ENCODE measurements at regions not wholly inside any gene's neighbourhood (a gene's known extent, or its start where the extent isn't known, plus 50 kb on each side); places are given as distances from the start of the nearest gene placed in this dataset.

- no peak overlapping the region for H3K27ac ChIP-seq
- no peak overlapping the region for H2AFZ ChIP-seq
- H3K36me3 ChIP-seq (ENCODE audit: low read depth), result no peaks in the 10 kb centered on the region
- TF ChIP-seq EZH2phosphoT487 (IDR thresholded peaks at IDR 0.05; ENCODE audit: insufficient read depth, low read depth), result no peak
- TF ChIP-seq EZH2 (IDR thresholded peaks at IDR 0.05; ENCODE audit: insufficient read depth, poor library complexity, severe bottlenecking), result no peak
- DNase-seq, result no peak
- no peaks in the 10 kb centered on the region for H3K79me2 ChIP-seq (ENCODE audit: insufficient read depth)
- no peak overlapping the region for H3K4me2 ChIP-seq (ENCODE audit: unreplicated experiment)
- no peaks in the 10 kb centered on the region for H3K27me3 ChIP-seq (replicated peaks; ENCODE audit: insufficient read depth)
- no peaks in the 10 kb centered on the region for H3K9me3 ChIP-seq (ENCODE audit: low read depth)
- no peaks in the 10 kb centered on the region for H3K4me1 ChIP-seq (ENCODE audit: insufficient read depth)
- H3K9ac ChIP-seq, result no peak overlapping the region
- H3K9me2 ChIP-seq (ENCODE audit: insufficient read depth), result no peaks in the 10 kb centered on the region
- no peaks in the 10 kb centered on the region for H4K20me1 ChIP-seq (ENCODE audit: insufficient read depth)
- in situ Hi-C loops (cut with MboI), result no loop called here
- H3K4me3 ChIP-seq, result no peak overlapping the region
- WGBS, 2 experiments (ENCODE audit: low coverage in 1 of 2, low lambda C conversion rate in 2 of 2, missing lambda C conversion rate in 2 of 2), result 32 to 36% methylated on average over 5 of the region's 5 CpGs
- no peaks in the 10 kb centered on the region for H3F3A ChIP-seq (ENCODE audit: insufficient read depth)
Observed at GRCh38 chr7:18189500-18190126, 162.0 kb upstream of the PRPS1L1 start.

DNA sequence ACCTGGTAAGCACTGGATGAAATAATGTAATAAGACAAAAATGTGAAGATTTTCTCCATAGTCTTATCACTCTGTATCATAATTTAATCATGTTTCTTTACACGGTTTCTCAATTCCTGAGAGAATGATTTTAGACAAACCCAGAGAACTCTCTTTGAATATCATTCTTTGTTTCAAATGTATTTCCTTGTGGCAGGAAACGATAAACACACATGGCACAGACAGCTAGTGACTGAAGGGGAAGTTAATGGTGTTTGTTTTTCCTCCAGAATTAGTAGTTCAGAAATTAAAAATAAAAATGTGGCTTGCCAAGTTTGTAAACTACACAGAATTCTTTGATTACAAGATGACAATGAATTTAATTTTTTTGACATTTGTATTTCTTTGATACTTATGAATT, 163.7 kb upstream of the PRPS1L1 start:
- H3K4me2 ChIP-seq (ENCODE audit: unreplicated experiment), result no peak overlapping the region
- WGBS, 2 experiments (ENCODE audit: low coverage in 1 of 2, low lambda C conversion rate in 2 of 2, missing lambda C conversion rate in 2 of 2), result 21 to 32% methylated on average over 2 of the region's 2 CpGs
- no peaks in the 10 kb centered on the region for H4K20me1 ChIP-seq (ENCODE audit: insufficient read depth)
- H2AFZ ChIP-seq, result no peak overlapping the region
- no peaks in the 10 kb centered on the region; the same call in 1 of the 2 replicates for H3K9me2 ChIP-seq (ENCODE audit: insufficient read depth)
- no peaks in the 10 kb centered on the region for H3K9me3 ChIP-seq (ENCODE audit: low read depth)
- no peaks in the 10 kb centered on the region for H3K36me3 ChIP-seq (ENCODE audit: low read depth)
- H3K4me1 ChIP-seq (ENCODE audit: insufficient read depth), result no peaks in the 10 kb centered on the region
- no peak overlapping the region for H3K27ac ChIP-seq
- TF ChIP-seq EZH2 (IDR thresholded peaks at IDR 0.05; ENCODE audit: insufficient read depth, poor library complexity, severe bottlenecking) (no peak), EZH2phosphoT487 (IDR thresholded peaks at IDR 0.05; ENCODE audit: insufficient read depth, low read depth) (no peak)
- in situ Hi-C loops (cut with MboI), result no loop called here
- DNase-seq, result no peak
- H3F3A ChIP-seq (ENCODE audit: insufficient read depth), result no peaks in the 10 kb centered on the region
- H3K9ac ChIP-seq, result no peak overlapping the region
- no peak overlapping the region for H3K4me3 ChIP-seq
- no peaks in the 10 kb centered on the region for H3K79me2 ChIP-seq (ENCODE audit: insufficient read depth)
- no peaks in the 10 kb centered on the region for H3K27me3 ChIP-seq (replicated peaks; ENCODE audit: insufficient read depth)

GRCh38 chr7:18191862-18192625, 164.4 kb upstream of the PRPS1L1 start:
- H3K27ac ChIP-seq, result no peak overlapping the region
- H3K4me1 ChIP-seq (ENCODE audit: insufficient read depth), result no peaks in the 10 kb centered on the region
- no peaks in the 10 kb centered on the region for H3K27me3 ChIP-seq (replicated peaks; ENCODE audit: insufficient read depth)
- H3K4me2 ChIP-seq (ENCODE audit: unreplicated experiment), result no peak overlapping the region
- no peak overlapping the region for H2AFZ ChIP-seq
- H3K79me2 ChIP-seq (ENCODE audit: insufficient read depth), result no peaks in the 10 kb centered on the region
- H3K36me3 ChIP-seq (ENCODE audit: low read depth), result no peaks in the 10 kb centered on the region
- 74 to 75% methylated on average over 8 of the region's 8 CpGs for WGBS, 2 experiments (ENCODE audit: low coverage in 1 of 2, low lambda C conversion rate in 2 of 2, missing lambda C conversion rate in 2 of 2)
- no peaks in the 10 kb centered on the region; the same call in 1 of the 2 replicates for H3K9me2 ChIP-seq (ENCODE audit: insufficient read depth)
- H3K9me3 ChIP-seq (ENCODE audit: low read depth), result no peaks in the 10 kb centered on the region
- H3K4me3 ChIP-seq, result no peak overlapping the region
- no peak overlapping the region for H3K9ac ChIP-seq
- no peaks in the 10 kb centered on the region for H3F3A ChIP-seq (ENCODE audit: insufficient read depth)
- TF ChIP-seq EZH2phosphoT487 (IDR thresholded peaks at IDR 0.05; ENCODE audit: insufficient read depth, low read depth), result no peak
- no peak for TF ChIP-seq EZH2 (IDR thresholded peaks at IDR 0.05; ENCODE audit: insufficient read depth, poor library complexity, severe bottlenecking)
- no peak for DNase-seq
- in situ Hi-C loops (cut with MboI), result no loop called here
- no peaks in the 10 kb centered on the region for H4K20me1 ChIP-seq (ENCODE audit: insufficient read depth)

DNA sequence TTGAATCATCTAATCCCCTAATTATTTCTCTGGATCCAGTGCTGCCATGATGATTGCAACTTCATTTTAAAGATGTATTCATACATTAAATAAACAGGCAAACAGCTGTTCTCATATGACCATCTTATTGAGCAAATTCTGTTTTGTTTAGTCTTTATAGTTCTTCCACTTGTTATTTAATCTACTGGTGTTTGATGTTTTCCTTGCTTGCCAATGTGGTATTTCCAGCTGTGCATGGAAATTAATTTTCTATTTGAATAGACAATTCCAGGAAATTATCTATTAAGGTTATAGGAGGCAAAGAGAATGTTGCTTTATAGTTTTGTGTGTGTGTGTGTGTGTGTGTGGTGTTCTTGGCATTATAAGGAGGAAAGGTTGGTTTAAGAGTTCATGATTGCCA, 167.0 kb upstream of the PRPS1L1 start:
- Histone ChIP-seq H2AFZ (no peak overlapping the region), H3K9me3 (ENCODE audit: low read depth) (no peaks in the 10 kb centered on the region), H3K4me3 (no peak overlapping the region), H3K36me3 (ENCODE audit: low read depth) (no peaks in the 10 kb centered on the region), H3K4me1 (ENCODE audit: insufficient read depth) (no peaks in the 10 kb centered on the region), H3K27me3 (replicated peaks; ENCODE audit: insufficient read depth) (no peaks in the 10 kb centered on the region), H3K27ac (no peak overlapping the region), H3K4me2 (ENCODE audit: unreplicated experiment) (no peak overlapping the region), H4K20me1 (ENCODE audit: insufficient read depth) (no peaks in the 10 kb centered on the region), H3K9ac (no peak overlapping the region), H3K79me2 (ENCODE audit: insufficient read depth) (no peaks in the 10 kb centered on the region), H3F3A (ENCODE audit: insufficient read depth) (no peaks in the 10 kb centered on the region), H3K9me2 (ENCODE audit: insufficient read depth) (no peaks in the 10 kb centered on the region; the same call in 1 of the 2 replicates)
- TF ChIP-seq EZH2phosphoT487 (IDR thresholded peaks at IDR 0.05; ENCODE audit: insufficient read depth, low read depth), result no peak
- no peak for TF ChIP-seq EZH2 (IDR thresholded peaks at IDR 0.05; ENCODE audit: insufficient read depth, poor library complexity, severe bottlenecking)
- no peak for DNase-seq
- in situ Hi-C loops (cut with MboI), result no loop called here
